Fibroblast of villous mesenchyme (primary cell): ENCODE measurements at regions not wholly inside any gene's neighbourhood (a gene's known extent, or its start where the extent isn't known, plus 50 kb on each side); places are given as distances from the start of the nearest gene placed in this dataset.
A peak's percentile ranks its signal among the peaks of the same experiment; 100 is the strongest.

ENCODE experiments used
- DNase-seq: peaks from one replicate; pipeline ENCODE4 v3.0.0-alpha.2; 2010; ENCODE audit warnings: low read depth
- H3K4me3 ChIP-seq: 2 replicates; pipeline ENCODE4 v1.5.1; 2011; ENCODE audit warnings: low read depth, mild to moderate bottlenecking, low read length
- CTCF ChIP-seq: IDR thresholded peaks from 2 replicates; pipeline ENCODE4 v1.5.1; 2012; ENCODE audit warnings: low read depth, mild to moderate bottlenecking, low read length; ENCODE audit not compliant: insufficient read depth

- DNase-seq: no peak
- TF ChIP-seq CTCF: no peak
- no peak overlapping the region for H3K4me3 ChIP-seq
Observed at GRCh38 chr5:56434986-56435385, 201.9 kb upstream of the ANKRD55 start.

GRCh38 chr5:56433039-56433617 lies 200.0 kb upstream of the ANKRD55 start:
- no peak overlapping the region for H3K4me3 ChIP-seq
- no peak for DNase-seq
- TF ChIP-seq CTCF: no peak

GRCh38 chr5:56432321-56432720 lies 199.2 kb upstream of the ANKRD55 start:
- DNase-seq: no peak
- TF ChIP-seq CTCF: no peak

GRCh38 chr5:56430422-56430821 lies 197.3 kb upstream of the ANKRD55 start:
- no peak for DNase-seq
- H3K4me3 ChIP-seq: no peak overlapping the region
- no peak for TF ChIP-seq CTCF

More at GRCh38 chr5:56432321-56432720, 199.2 kb upstream of the ANKRD55 start:
- no peak overlapping the region for H3K4me3 ChIP-seq

- TF ChIP-seq CTCF: no peak
- DNase-seq: peak; percentile 44
- no peak overlapping the region for H3K4me3 ChIP-seq
Observed at GRCh38 chr5:56429110-56429561, 196.0 kb upstream of the ANKRD55 start.

GRCh38 chr5:56426693-56427092 lies 193.6 kb upstream of the ANKRD55 start:
- H3K4me3 ChIP-seq: no peak overlapping the region
- TF ChIP-seq CTCF: no peak
- no peak for DNase-seq
